ENCODE measurements at regions not wholly inside any gene's neighbourhood (a gene's known extent, or its start where the extent isn't known, plus 50 kb on each side); places are given as distances from the start of the nearest gene placed in this dataset.

GRCh38 chr7:21200503-21200902 is 227.4 kb upstream of the SP4 start:
- Mint-ChIP-seq H3K9me3 (ENCODE audit: unreplicated experiment) (peaks cover 2% of the 10 kb centered on the region), H3K27ac (ENCODE audit: unreplicated experiment) (no peak overlapping the region), H3K36me3 (ENCODE audit: unreplicated experiment) (no peaks in the 10 kb centered on the region), H3K4me1 (ENCODE audit: low read depth, unreplicated experiment) (no peaks in the 10 kb centered on the region), H3K27me3 (ENCODE audit: unreplicated experiment) (peaks cover 3% of the 10 kb centered on the region), H3K4me3 (ENCODE audit: unreplicated experiment) (no peak overlapping the region)
- DNase-seq, result no peak
- TF ChIP-seq CTCF (IDR thresholded peaks at IDR 0.05; ENCODE audit: partially characterized antibody, unreplicated experiment), result no peak

- no peaks in the 10 kb centered on the region for H3K27me3 Mint-ChIP-seq (ENCODE audit: unreplicated experiment)
- H3K4me1 Mint-ChIP-seq (ENCODE audit: low read depth, unreplicated experiment), result no peaks in the 10 kb centered on the region
- no peak for DNase-seq
- no peak for TF ChIP-seq CTCF (IDR thresholded peaks at IDR 0.05; ENCODE audit: partially characterized antibody, unreplicated experiment)
- no peaks in the 10 kb centered on the region for H3K36me3 Mint-ChIP-seq (ENCODE audit: unreplicated experiment)
- peaks cover 1% of the 10 kb centered on the region for H3K9me3 Mint-ChIP-seq (ENCODE audit: unreplicated experiment)
- H3K27ac Mint-ChIP-seq (ENCODE audit: unreplicated experiment), result no peak overlapping the region
- no peak overlapping the region for H3K4me3 Mint-ChIP-seq (ENCODE audit: unreplicated experiment)
These were observed 213.2 kb upstream of the SP4 start for GRCh38 chr7:21214657-21215056.

GRCh38 chr7:21215307-21215706 is 212.6 kb upstream of the SP4 start:
- H3K9me3 Mint-ChIP-seq (ENCODE audit: unreplicated experiment), result peaks cover 1% of the 10 kb centered on the region

GRCh38 chr7:21217365-21217764 is 210.5 kb upstream of the SP4 start:
- H3K4me3 Mint-ChIP-seq (ENCODE audit: unreplicated experiment), result no peak overlapping the region
- TF ChIP-seq CTCF (IDR thresholded peaks at IDR 0.05; ENCODE audit: partially characterized antibody, unreplicated experiment), result no peak
- no peaks in the 10 kb centered on the region for H3K36me3 Mint-ChIP-seq (ENCODE audit: unreplicated experiment)
- no peak overlapping the region for H3K27ac Mint-ChIP-seq (ENCODE audit: unreplicated experiment)
- no peak for DNase-seq
- H3K4me1 Mint-ChIP-seq (ENCODE audit: low read depth, unreplicated experiment), result no peaks in the 10 kb centered on the region
- no peaks in the 10 kb centered on the region for H3K27me3 Mint-ChIP-seq (ENCODE audit: unreplicated experiment)
- H3K9me3 Mint-ChIP-seq (ENCODE audit: unreplicated experiment), result no peaks in the 10 kb centered on the region

More at GRCh38 chr7:21215307-21215706, 212.6 kb upstream of the SP4 start:
- DNase-seq, result no peak
- Mint-ChIP-seq H3K4me1 (ENCODE audit: low read depth, unreplicated experiment) (no peaks in the 10 kb centered on the region), H3K27me3 (ENCODE audit: unreplicated experiment) (no peaks in the 10 kb centered on the region), H3K4me3 (ENCODE audit: unreplicated experiment) (no peak overlapping the region), H3K36me3 (ENCODE audit: unreplicated experiment) (no peaks in the 10 kb centered on the region), H3K27ac (ENCODE audit: unreplicated experiment) (no peak overlapping the region)
- no peak for TF ChIP-seq CTCF (IDR thresholded peaks at IDR 0.05; ENCODE audit: partially characterized antibody, unreplicated experiment)

GRCh38 chr7:21218155-21218554 is 209.7 kb upstream of the SP4 start:
- H3K36me3 Mint-ChIP-seq (ENCODE audit: unreplicated experiment), result no peaks in the 10 kb centered on the region
- H3K4me3 Mint-ChIP-seq (ENCODE audit: unreplicated experiment), result no peak overlapping the region
- H3K4me1 Mint-ChIP-seq (ENCODE audit: low read depth, unreplicated experiment), result no peaks in the 10 kb centered on the region

More at GRCh38 chr7:21218155-21218554, 209.7 kb upstream of the SP4 start:
- H3K27me3 Mint-ChIP-seq (ENCODE audit: unreplicated experiment), result no peaks in the 10 kb centered on the region
- no peak overlapping the region for H3K27ac Mint-ChIP-seq (ENCODE audit: unreplicated experiment)
- no peaks in the 10 kb centered on the region for H3K9me3 Mint-ChIP-seq (ENCODE audit: unreplicated experiment)
- TF ChIP-seq CTCF (IDR thresholded peaks at IDR 0.05; ENCODE audit: partially characterized antibody, unreplicated experiment), result no peak
- no peak for DNase-seq
